EH (cell line): ENCODE measurements at regions not wholly inside any gene's neighbourhood (a gene's known extent, or its start where the extent isn't known, plus 50 kb on each side); places are given as distances from the start of the nearest gene placed in this dataset.

Experiments used
- DNase-seq: peaks from one replicate; pipeline ENCODE4 v3.0.0-alpha.2; 2015; ENCODE audit warnings: low read depth

DNA sequence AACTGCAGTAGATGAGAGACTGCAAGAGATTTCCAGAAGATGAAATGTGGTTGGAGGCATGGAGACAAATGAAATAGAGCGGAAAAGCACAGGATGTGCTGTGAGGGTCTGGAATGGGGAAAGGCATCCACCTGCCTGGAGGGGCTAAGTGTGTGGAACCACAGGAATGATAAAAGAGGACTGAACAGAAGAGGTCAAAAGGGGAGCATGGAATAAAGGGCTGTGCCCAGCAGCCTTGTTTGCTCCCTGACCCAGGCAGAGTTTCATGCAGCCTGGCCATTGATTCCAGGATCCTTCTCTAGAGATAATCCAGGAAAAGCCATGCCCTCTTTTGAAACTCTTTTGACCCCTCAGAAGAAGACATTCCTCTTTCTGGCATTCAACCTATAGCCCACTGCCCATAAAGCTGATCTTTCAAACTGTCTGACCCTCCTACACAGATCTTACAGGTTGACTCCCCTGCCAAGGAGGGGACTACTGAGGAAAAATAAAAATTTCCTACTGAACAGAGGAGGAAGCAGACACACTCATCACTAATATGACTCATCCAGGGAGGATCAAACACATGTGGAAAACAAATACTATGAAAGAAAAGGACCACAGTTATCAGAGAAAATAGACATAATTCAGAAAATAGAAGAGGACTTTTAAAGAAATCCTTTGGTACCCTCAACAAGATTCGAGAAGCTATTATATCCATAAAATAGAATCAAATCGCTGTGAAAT is 273.5 kb upstream of the PCSK5 start:
- no peak for DNase-seq

DNA sequence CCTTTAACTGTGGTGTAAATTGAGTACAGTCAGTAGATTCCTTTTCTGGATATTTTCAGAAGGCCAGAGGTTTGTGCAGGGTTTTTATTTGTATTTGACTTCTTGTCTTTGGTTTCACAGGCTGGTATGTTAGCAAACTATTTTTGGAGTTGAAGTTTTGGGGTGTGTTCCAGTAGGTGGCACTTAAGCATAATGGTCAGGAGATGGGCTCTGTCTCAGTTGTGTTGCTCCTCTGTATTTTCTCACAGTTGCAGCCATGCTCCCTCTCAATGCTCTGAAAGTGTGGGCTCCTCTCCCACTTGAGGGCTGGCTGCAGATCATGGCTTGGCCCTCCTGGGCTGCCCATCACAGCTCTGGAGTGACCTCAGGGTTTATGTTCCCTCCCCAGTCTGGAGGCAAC is 267.0 kb upstream of the PCSK5 start:
- DNase-seq = no peak

DNA sequence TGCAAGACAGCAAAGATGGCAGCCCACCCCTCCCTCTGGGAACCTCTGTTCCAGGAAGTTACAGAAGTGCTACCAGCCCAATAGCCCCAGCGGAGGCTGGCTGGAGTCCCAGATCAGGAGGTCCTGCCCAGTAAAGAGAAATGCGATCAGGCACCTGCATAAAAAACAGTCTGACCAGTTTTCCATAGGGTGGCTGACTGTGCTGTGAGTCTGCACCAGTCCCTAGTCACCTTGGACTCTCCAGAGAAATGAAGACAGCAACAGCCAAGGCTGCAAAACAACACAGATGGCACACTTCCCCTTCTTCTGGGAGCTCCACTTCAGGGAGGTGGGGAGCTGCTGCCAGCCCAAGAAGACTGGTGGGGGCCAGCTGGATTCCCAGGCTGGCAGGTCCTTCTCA is 265.5 kb upstream of the PCSK5 start:
- DNase-seq = no peak

DNA sequence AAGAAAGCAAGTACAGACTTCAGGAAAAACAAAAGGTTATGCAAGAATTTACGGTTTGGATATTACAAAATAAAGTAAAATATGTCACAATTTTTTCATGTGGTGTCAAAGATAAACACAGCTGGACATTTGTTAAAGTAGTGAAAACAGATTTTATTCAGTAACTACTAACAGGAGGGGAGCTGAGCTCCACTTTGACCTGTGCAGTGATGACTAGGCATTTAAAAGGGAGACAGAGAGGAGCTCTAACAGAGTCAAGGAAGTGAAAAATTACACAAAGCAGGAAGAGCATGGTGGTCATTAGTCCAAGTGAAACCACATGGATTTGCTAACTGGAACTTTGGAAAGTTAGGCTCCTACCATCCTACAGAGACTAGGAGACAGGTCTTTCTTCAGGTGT is 263.6 kb upstream of the PCSK5 start:
- no peak for DNase-seq

DNA sequence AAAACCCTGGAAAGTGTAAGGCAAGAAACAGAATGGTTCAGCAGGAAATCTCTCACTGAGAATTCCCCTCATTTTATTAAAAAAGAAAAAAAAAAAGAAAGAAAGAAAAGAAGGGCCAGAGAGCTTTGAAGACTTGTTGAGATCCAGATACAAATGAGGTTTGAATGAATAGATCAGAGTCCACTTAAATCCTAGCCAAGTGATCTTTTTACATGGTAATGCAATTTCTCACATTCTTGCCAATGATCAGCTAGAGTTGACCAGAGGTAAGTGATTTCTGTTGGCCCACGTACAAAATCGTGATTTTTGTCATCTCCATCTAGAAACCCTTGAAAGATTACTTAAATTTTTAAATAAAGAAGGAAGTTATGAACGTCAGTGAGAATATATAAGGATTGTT is 261.5 kb upstream of the PCSK5 start:
- no peak for DNase-seq

DNA sequence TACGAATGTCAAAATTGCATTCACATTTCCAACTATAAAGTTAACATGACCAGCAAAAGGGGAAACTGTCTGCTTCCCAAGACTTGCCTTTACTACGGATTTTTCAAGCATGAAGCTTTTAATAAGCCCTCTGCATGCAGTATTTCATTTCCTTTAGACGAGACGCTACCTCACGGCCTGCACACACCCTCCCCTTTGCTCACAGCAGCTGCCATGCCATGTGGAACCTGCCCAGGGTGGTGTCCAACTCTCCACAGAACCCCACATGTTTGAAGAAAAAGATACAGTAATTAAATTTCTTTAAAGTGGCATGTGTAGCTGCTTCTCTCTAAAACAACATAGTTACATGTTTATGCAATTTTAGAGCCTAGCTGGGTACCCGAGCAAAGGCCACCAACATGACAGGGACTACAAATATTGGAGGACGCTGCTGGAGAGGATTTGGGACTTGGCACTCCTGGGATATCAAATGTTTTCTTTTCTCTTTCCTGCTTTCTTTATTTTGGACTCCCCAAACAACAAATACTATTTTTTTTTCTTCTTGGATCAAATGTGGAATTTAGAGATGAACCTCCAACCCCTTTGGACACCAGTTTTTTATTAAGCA is 256.9 kb upstream of the PCSK5 start:
- no peak for DNase-seq

DNA sequence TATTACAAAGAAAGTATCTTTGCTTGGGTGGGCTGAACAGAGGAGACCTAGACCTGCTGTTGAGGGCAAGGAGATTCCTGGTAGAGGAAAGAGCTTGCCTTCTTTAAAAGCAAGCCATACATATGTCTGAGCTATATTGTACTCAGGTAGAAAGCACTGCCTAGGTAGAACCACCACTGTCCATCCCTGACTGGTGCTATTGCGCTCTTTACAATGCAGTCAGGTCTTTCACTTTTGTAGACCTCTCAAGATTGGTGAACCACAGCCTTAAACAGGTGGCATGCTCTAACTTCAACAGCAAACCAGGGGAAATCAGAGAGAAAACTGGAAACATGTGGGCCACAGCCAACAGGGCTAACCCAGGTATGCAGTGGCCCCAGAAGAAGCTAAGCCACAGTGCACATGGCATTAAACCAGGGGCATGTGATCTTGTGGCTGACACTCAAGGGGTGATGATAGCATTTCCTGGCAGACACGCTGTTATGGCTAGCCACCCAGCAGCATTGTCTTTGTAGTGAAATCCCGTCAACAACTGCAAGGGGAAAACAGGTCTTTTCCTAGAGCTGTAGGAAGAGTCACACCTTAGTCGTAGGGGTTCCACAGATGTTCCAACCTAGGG is 253.9 kb upstream of the PCSK5 start:
- no peak for DNase-seq

DNA sequence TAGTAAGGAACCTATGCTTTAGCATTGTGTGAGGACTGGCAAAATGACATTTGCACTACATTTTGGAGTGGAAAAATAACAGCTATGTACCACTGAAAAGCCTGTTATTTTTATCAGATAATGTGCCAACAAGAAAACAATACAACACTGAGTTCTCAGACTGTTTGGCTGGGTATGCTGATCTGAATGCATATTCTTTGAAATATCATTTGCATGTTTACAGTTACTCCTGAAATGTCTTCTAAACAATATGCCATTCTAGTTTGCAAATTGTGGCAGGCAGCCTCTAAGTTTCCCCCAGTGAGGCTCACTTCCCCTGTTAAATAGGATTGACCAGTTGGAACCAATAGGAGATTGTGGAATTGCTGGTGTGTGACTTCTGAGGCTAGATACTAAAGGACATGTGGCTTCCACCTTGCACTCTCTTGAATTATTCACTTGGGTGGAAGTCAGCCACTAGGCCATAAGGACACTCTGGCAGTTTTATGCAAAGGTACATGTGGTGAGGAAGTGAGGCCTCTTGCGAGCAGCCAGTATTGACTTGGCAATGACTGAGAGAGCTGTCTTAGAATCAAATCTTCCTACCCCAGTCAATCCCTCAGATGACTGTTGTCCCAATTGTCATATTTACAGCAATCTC is 250.4 kb upstream of the PCSK5 start:
- DNase-seq = no peak

DNA sequence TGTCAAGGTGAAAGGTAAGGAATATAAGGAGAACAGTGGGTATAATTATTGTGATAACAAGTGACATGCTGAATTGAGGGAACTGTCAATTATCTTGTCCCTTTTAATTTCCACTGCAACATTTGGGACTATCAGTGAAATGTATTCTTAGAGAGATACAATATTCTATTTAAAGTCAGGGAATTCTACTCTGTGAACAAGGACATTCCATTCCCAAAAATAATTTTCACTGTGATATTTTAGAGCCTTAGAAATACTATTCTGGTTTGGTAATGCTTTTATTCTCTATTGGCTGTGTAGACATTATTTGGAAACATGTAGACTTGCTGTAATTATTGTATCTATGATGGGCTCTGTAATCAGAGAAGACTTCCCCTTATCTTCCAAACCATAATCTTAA is 248.0 kb upstream of the PCSK5 start:
- DNase-seq = no peak

DNA sequence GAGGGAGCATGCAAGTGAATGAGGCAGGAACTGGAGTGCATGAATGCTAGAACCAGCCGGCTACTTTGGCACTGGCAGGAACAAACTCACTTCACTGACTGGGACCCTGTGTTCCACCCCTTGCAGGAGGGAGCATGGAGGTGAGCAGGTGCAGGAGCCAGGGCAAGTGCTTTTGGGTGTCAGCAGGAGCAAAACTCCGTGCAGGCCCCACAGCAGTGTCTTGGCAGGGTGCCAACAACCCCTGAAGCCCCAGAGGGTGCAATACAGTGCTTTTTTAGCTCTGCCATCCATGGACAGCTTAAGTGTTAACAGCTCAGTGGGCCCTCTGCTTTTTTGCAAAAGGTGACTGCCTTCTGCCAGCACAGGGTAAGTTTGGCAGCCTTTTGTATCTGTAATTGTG is 245.8 kb upstream of the PCSK5 start:
- no peak for DNase-seq

DNA sequence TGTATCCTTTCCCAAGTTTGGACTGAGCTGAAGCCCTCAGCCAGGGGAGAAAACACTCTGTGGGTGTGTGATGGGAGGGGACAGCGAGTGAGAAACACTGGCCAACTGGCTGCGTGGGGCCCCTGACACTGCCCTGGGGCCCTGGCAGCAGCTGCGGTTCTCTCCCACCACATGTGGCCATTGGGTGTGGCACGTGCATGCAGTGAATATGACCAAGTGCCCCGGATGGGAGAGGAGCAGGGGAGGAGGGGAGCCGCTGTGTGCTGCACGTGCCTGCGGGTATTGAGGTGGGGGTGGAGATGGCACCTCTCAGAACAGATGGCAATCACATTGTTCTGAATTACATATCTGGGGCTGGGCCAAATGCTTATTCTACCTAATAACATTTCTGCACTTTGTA is 242.4 kb upstream of the PCSK5 start:
- no peak for DNase-seq

DNA sequence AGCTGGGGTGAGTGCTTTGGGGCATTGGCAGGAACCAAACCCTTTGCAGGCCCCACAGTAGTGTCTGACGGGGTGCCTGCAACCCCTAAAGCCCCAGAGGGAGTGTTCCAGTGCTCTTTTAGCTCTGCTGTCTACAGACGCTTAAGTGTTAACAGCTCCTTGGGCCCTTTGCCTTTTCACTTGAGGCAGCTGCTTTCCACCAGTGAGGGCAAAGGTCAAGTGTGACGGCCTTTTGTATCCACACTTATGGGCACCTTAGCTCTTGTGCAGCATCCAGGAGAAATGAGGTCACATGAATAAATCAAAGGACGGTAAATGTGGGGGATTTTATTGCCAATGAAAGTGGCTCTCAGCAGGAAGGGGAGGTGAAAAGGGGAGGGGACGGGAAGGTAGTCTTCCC is 241.4 kb upstream of the PCSK5 start:
- DNase-seq = no peak

DNA sequence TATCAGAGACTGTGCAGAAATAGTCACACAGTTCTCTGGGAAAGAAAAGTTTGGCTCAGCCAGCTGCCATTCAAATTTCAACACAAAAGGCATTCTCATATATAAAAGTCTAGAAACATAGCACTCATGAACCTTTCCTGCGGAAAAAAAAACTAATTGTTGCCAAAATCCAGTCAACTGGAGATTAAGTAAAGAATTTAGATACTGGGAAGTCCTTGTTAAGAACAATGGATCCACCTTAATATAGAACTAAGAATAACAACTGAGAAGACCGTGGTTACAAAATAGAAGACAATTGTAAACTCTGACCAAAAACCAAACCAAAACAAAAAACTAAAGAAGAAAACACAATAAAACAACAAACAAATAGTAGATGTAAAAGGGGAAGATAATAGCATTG is 238.8 kb upstream of the PCSK5 start:
- DNase-seq = no peak

DNA sequence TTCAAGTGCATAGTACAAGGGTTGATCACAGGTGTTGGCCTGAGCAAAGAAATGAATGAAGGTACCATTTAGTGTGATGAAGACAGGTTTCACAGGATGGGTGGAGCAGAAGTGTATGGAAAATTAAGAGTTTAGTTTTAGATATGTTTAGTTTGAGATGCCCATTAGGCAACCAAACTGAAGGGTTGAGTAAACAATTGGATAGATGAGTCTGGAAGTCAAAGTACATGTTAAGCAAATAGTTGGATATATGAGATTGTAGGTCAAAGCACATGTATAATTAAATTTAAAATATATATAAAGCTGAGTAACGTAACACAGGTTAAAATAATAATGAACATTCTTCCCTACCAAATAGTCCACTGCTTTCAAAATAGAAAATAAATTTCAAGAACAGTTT is 237.1 kb upstream of the PCSK5 start:
- DNase-seq = no peak

DNA sequence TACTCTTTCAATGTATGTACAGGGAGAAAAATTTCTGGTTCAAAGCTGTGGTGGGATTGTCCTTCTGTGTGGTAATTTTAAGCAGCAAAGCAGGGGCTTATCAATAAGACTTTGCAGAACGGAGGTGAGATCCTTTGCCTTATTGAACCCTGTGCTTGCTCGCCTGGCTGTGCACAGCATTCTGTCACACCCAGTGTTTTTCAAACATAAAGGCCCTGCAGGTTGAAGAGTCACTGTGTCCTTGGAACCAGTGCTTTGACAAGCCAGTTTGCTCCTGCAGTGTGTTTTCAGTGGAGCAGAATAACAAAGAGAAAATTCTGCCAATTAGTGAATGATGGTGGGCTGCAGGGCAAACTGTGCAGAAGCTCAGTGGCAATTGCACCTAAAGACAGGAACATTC is 236.7 kb upstream of the PCSK5 start:
- DNase-seq = no peak

DNA sequence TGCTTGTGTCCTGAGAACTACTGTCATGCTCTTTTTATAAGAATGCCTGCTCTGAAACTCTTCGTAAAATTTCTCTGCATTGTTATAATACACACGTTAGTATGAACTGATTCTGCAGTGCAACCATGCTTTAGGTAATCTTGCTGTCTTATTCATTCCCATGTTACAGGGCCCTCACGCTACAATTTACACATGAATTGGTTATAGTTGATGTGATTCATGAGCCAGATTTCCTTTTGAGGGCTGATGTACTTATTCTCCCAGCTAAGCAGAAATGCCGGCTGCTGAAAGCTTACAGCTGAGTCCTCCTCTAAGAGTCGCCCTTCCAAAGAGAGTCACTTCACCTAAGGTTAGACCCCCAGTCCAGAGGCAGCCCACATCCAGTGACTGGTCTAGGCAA is 233.5 kb upstream of the PCSK5 start:
- DNase-seq = no peak

DNA sequence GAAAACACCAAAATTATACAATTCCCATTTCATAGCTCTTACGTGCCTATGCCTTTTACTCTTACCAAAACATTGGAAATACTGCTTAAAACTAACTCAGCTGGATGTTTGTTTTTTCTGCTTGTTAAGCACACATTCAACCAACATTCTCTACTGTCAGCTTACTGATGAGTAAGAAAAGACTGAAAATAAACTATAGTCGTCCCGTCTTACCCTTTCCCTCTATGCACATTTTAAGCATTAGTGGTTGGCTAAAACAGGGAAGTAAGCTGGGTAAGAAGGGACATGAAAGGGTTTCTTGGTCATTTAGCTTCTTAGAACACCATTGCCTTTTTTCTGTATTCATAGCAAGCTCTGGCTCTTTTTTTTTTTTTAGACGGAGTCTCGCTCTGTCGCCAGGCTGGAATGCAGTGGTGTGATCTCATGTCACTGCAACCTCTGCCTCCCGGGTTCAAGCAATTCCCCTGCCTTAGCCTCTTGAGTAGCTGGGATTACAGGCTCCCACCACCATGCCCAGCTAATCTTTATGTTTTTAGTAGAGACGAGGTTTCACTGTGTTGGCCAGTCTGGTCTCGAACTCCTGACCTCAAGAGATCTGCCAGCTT is 232.1 kb upstream of the PCSK5 start:
- DNase-seq = no peak

DNA sequence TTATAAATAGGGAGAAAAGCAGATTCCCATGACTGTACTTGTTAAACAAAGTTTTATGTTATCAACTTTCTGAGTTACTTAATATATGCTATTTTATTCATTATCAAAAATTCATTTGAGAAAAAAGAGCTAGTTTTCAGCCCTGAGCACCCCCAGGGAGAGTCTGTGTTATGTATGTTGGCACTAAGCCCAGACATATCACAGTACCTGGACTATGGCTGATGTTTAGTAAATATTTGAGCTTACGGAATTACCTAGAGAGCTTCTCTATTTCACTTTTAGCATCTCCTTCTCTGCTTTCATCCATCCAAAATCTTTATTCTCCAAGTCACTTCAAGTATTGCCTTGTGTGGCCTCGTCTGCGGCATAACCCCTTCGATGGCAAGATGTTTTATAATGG is 225.9 kb upstream of the PCSK5 start:
- no peak for DNase-seq

DNA sequence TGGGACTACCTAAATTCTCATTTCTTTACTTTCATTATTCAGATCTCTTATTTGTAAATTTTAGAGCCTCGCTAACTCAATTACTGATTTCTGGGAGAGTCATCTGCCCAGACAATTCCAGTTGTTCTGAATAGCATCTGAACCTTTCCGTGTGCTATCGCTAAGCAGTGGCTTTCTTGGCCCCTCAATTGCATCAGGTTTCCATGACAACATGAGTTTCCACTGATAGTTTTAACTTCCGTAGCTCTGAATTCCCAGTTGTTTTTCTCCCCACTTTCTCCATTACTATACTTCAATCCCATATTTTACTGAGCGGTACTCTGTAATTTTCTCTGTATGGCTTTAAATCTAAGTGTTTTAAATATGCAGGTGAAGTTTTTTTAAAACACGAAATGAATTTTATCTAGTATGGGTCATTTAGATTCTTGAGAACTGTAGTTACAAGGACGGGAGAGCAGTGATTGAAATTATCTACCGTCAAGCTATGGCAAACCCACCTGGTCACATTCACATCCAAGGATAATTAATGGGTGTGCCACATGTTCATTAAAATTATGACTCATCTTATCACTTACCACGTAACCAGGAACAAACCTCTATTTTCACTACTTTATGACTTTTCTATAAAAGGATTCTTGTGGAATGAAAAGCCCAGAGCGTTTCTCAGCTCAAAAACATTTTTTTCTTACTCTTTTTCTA is 223.5 kb upstream of the PCSK5 start:
- DNase-seq = no peak

DNA sequence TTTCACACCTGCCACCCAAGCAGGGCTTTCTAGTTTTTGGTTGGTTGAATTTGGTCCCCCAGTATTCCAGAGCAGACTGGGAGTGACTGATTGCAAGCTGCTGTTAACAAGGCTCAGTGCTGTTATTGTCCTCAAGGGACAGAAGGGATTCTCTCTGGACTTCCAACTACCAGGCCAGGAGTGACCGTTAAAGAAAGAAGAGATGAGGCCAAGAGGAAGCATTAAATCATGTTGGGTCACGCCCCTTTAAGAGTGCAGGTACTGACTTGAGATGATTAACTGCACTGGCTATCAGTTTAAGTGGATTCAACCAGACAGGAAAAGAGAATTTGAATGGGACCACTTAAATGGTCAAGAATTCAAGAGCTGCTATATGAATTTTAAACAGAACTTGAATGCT is 220.8 kb upstream of the PCSK5 start:
- DNase-seq = no peak

DNA sequence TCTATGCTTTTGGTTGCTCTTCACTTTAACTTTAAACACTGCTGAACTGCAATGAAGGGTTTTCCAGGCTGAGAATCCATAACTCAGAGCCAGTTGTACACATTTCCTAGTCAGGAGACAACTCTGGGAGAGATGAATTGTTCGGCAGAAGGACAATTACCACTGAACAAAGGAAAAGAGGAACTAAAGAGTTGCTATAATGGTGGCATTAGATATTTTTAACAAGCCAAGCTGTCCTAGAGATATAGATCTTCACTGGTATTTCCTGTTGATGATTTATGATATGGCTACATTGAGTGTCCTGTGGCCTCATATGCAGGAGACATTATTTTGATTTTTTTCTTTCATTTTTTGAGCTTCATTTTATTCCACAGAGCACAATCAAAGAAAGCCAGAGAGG is 219.1 kb upstream of the PCSK5 start:
- DNase-seq = no peak

DNA sequence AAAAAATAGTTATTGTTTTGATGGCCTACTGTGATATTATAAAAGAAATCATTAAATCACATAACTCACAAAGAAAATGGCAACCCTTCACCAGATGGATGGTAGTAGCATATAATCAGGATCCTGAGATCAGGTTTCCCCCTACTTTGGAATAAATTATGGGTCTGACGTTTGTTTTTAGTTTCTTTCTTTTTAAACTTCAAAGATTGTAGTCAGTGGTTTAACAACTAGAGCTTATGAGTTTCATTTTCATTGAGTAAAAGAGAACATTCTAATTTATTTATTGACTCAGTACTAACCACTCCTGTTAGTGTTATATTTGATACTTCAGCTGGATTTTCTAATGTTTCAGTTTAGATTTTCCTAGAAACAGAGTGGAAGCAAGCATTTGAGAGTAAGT is 218.0 kb upstream of the PCSK5 start:
- DNase-seq = no peak
